Activated CD4-positive, alpha-beta T cell treated with anti-CD3 and anti-CD28 coated beads for 48 hours (primary cell): ENCODE measurements at regions not wholly inside any gene's neighbourhood (a gene's known extent, or its start where the extent isn't known, plus 50 kb on each side); places are given as distances from the start of the nearest gene placed in this dataset.

Experiments
- DNase-seq: peaks from one replicate; pipeline ENCODE4 v3.0.0-alpha.2; 2020

DNA sequence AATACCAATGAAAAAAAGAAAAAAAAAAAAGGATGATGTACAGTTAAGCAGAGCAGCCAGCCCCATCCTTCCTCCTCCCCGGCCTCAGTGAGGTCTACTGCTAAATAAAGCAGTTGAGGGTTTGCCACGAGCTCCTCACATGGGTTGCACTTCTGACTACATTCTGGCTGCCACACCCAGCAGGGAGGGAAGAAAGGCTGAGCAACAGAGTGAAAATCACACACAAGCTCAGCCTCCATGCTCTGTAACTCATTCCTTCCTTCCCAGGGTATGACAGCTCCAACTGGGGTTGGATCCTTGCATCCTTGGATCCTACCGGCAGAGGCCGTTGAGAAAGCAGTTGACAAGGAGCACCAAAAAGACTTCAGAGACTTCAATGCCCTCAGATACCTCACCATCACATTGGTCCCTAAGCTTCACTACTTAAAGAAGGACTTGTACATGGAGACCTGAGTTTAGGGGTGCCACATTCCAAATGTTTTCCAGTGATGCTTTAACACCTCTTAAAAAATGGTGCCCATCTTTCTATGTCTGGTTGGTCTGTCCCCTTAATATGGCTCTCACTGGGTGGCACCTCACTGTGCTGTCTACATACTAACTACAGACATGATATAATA is 52.9 kb upstream of the PIK3CG start:
- DNase-seq: no peak

DNA sequence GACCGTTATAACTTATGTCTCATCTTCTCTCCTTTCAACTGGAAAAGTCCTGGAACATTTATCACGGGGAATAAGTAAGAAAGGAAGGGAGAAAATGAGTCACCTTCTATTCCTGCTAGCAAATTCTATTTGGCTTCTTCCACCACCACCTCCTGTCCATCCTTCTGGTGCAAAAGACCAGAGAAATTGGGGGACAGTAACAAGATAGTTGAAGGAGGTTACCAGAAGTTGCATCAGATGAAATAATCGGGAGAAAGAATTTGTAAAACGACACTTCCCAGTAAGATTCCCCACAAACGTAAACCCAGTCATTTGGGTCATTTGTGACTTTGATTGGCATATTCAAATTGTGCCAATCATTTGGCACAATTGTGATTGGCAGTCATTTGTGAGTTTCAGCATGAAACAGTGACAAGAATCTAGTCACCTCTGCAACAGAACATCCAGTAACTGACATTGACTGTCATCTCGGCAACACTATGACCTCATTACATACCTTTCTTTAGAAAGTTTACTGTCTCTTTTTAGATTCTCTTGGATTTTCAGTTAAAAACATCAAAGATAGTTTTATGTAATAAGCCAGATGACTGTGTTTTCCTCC is 51.3 kb upstream of the PIK3CG start:
- DNase-seq: no peak

DNA sequence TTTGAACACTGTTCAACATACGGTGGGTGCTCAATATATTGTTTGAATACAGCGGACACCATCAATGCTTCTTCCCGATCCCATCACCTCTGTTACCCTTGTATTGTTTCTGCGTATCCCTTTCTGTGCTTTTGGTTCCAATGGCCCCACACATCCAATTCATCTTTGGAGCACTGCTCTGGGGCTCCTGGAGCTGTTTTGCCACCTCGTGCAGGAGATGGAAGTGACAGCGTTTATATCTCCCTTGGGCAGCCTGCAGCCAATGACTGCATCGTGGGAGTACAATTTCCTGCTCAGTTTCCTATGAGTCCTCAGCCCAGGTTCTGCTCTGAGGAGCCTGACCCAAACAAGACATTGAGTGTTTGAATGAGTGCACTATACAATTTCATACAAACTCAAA is 50.2 kb upstream of the PIK3CG start:
- DNase-seq: no peak
